HG03520 (cell line): ENCODE measurements at regions not wholly inside any gene's neighbourhood (a gene's known extent, or its start where the extent isn't known, plus 50 kb on each side); places are given as distances from the start of the nearest gene placed in this dataset.

ENCODE experiments used
- ATAC-seq: cut with Tn5 transposase; IDR thresholded peaks from one replicate; pipeline ENCODE4 v1.9.1; 2021; ENCODE audit warnings: mild to moderate bottlenecking, moderate library complexity; ENCODE audit not compliant: unreplicated experiment

DNA sequence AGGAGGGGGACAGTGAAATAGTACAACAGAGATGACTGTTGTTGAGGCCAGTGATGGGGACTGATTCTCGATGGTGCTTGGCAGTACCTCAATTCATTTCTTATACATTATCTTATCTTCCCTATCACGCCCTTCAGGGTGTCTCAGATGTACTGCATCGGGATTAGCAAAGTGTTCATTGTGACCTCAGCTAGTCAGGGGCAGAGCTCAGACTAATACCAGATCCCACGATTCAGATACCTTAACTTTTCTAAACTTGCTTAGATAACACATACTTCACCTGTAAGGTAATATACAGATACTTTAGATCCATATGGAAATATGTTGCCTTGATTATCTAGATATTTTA, 720.6 kb downstream of the EFNB2 start:
- ATAC-seq = no peak

DNA sequence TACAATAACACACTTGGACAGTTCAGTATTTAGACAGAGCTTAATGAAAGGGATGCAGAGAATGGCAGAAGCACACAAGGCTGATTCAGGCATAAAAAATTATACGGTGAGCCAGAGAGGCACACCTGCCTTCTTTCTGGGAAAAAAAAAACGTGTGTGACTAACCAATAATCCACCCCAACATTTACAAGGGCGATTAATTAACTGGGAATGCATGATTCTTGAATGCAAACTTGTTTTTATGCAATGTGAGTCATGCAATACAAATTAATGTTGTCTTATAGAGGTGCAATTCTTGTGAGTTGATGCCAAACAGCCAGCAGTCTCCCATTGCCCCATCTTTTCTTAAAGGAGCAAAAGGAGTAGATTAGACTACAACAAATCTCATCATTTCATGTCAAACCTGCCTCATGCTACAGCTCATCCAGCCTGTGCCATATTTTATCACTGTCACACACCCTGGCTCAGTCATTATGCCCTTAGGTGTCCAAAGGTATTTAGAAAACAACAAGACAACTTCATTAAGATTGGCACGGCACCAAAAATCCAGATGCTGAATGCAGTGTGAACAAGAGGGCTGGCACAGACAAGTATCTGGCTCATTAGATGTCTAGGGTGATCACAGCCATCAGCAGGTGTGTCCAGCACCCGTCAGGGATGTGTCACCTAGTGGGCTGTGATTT, 721.1 kb downstream of the EFNB2 start:
- no peak for ATAC-seq

DNA sequence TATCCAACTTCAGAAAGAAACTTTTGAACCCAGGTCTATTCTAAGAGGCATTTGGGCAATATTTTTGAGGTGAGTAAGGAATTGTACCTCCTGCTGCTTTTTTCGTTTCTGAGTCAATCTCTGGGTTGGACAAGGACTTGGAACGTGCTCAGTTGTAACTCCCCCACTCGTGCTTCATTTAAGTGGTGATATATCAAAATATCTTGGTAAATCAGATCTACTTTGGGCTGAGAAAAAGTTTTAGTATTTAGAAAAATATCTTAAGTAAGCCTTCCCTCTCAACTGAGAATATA, 728.9 kb downstream of the EFNB2 start:
- no peak for ATAC-seq

DNA sequence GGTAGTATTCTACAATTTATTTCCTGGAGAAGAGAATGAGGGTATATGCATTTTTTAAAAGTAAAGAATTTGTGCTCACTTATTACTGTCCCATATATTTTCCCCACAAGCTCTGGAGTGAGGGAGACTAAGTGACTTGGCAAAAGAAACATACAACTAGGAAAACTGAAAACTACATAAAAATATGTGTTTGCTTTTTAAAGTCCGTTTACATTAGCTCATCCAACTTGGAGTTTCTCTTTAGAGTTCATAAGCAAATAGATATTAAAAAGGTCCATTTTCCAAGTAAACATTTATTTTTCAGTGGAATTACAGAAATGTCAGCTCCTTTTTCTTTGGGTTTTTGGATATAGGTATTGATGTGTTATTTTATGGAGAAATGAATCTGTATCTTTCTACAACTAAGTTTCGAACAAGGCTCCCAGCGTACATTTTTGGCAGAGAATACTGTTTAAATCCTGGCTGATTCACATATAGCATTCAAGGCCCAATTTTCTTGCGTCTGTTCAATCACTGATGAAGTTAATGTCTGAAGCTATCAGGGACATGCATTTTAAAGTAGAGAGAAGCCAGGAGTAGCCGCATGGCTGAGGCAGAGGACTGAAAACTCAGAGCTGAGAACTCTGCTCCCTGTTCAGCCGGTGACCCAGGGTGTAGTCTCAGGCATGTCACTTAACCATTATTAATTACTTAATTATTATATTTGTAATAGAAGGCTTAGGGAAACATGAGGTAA, 729.4 kb downstream of the EFNB2 start:
- no peak for ATAC-seq

DNA sequence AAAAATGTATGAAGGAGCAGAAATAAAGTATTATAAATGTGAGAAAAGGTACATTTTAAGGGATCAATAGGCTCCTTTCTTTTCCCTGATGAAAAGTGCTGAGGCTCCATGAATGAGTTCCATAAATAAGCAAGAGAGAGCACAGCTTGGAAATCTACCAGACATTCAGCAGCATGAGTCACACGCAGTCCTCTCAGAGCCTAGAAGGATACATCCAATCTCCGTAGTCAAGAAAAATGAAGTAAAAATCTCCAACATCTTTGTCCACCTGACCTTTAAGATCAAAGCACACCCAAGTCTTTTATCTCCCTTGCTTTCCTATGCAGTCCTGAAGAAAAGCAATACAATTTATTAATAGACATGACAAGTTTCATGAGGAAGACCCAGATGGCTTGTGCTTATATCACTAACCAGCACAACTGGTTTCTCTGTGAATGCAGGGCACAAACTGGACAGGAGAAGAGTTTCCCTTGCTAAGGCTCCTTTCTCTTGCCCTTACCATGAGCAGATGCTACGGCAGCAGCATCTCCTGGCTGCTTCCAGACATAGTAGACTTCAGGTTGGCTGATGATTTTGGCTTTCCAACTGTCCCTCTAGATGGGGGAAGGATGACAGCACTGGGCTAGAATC, 730.8 kb downstream of the EFNB2 start:
- ATAC-seq = no peak

DNA sequence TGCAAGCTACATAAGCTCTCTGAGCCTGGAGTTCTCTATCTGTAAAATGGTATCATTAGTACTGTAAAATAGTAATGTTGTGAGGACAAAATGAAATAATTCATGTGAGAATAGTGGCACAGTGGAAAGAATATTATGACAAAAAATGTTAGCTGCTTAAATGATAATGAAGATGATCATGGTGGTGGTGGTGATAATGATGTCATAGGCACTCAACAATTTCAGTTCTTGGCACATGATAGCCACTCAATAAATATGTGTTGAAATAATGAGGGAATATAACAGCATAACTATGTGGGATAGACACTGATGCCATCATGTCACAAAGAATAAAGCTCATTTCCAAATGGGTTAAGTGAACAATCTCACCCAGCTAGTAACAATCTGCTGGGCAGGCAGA, 736.3 kb downstream of the EFNB2 start:
- no peak for ATAC-seq

DNA sequence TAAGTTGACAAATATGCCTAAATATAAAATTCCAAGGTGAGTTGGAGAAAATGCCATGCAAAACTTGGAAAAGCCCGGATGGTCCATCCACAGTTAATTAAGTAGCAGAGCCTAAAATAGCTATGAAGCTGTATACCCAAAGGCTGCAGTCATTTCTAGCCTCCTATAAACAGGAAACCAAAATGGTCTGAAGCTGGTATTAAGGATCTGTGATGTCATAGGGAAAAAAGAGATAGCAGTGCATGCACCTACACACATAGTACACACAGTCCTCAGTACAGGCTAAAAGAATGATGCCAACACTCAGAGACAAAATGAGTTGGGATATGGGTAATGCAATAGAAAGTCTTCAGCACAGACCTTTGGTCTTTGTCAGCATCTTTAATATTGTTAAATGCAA, 736.9 kb downstream of the EFNB2 start:
- no peak for ATAC-seq

DNA sequence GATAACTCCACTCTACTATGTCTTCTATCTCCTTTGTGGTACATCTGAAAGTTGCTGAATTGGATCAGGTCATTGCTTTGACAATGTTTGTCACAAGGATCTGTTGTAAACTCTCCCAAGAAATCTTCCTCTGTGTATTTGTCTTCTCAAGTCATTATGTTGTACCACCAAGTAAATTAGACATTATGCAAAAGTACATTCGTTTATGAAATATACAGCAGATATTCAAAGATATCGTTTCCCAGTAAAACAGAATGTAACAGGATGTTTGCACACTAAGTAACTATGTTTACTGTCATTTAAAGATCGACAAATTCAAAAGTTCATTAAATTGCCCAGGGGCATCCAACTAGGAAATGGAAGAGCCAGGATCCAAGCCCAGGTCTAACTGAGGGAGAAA, 739.4 kb downstream of the EFNB2 start:
- no peak for ATAC-seq

DNA sequence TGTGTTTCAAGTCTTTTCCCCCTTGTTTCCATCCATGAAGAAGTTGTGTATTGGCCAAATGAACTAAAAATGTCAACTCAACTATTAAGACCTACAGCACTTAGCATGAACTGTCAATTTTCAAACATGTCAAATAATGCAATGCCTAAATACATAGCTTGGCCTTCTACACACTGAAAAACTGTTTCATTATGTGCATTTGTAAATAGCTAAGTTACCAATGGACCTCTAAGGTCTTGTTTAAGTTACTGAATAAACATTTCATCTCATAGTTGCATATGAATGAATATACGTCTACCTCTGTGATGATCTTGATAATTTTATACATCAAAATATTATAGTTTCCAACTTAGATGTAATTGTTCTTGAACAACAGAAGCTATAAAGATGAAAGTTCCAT, 744.5 kb downstream of the EFNB2 start:
- ATAC-seq = no peak

DNA sequence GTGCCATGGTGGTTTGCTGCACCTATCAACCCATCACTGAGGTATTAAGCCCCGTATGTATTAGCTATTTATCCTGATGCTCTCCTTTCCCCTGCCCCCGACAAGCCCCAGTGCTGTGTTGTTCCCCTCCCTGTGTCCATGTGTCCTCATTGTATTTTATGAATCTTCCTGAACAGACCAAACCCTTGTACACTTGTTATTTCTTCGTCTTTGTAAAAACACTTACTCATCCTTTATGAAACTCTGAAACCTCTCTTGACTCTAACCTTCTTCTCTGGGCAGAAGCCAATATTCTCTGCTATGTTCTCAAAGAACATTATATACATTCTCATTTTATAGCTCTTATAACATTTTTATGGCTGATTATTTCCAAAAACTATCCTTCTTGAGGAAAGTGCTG, 746.9 kb downstream of the EFNB2 start:
- ATAC-seq = no peak

DNA sequence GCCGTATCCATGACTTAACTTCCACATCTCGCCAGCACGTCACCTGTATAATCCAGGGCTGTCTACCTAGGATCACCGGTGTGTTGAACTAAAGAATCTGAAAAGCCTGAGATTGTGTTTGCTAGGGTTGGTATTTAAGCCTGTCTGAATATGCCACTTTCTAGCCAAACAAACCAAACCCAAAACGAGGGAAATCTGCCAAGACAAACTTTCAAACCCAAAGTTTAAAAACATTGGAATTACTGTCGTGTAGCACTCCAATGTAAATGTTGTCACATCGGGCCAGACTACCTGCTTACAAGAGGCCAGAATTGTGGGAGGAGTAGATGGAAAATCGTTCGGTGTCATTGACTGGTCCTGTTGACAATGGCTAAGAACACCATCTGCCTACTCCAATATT, 747.8 kb downstream of the EFNB2 start:
- ATAC-seq = no peak

DNA sequence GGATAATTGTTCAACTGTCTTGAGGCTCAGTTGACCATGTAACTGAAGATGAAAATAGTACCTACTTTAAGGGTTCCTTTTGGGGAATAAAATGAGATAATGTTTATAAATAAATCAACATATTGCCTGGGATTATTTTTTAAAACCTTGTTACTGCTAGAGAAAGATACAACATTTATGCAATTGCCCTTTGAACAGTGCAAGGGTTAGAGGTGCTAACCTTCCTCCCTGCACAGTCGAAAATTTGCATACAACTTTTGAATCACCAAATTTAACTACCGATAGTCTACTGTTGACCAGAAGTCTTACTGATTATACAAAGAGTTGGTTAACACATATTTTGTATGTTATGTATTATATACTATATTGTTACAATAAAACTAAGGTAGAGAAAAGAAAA, 750.0 kb downstream of the EFNB2 start:
- ATAC-seq = no peak

DNA sequence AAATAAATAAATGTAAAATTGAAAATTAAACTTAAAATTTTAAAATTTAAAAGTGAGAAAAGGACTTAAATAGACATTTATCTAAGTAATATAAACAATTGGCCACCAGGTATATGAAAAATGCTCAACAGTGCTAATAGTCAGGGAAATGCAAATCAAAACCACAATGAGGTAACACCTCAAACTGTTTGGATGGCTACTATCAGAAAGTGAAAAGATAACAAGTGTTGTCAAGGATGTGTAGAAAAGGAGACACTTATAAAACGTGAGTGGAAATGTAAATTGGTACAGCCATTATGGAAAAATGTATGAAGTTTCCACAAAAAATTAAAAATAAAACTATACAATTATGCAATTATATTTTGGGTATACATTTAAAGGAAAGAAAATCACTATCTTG, 752.2 kb downstream of the EFNB2 start:
- ATAC-seq = no peak

DNA sequence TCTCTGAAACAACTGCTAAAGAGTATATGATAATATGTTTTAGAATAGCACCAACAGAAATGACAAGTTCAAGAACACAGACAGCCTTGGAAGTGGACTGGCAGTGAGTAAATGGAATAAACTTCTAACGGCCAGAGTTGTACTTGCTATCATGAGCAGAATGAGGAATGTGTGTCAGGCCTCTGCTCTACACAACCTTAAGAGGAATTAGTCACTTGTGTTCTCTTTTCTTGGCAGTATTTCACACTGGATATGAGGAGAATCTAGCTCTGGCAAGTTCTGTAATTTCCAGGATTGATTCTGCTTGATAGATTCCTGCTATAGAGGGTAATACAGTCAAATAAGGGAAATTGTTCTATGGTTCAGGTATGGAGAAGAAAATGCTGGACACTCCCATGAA, 757.3 kb downstream of the EFNB2 start:
- ATAC-seq = no peak

DNA sequence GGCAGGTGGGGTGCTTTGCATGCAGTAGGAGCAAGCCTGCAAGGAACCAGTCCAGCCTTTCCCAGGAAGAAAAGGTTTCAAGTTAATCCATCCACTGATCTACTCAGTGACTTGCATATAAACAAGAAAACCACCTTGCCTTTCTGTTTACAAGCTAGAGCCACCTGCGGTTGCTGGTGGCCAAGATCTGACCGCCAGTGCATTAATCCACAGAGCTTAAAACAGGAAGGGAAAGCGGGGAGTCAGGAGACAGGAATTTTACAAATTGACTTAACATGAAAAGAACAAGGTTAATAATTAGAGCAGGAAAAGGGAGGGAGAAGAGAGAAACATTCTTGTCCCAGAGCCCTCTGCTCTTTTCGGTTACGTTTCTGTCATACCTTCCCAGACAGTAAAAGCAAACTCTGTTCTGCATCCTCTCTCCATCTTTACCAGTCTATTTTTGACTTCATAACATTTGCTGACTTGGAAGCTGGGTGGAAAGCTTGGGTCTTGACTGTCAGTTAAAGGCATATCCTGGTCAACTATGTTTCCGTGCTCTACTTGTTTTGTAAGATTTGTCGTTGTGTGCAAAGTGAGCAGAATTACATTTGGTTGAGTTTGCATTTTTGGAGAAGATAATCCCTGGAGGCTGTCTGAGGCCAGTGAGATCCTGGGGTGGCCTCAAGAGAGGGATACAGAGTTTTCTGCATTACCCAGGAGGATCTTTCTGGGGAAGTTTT, 760.6 kb downstream of the EFNB2 start:
- ATAC-seq = no peak

DNA sequence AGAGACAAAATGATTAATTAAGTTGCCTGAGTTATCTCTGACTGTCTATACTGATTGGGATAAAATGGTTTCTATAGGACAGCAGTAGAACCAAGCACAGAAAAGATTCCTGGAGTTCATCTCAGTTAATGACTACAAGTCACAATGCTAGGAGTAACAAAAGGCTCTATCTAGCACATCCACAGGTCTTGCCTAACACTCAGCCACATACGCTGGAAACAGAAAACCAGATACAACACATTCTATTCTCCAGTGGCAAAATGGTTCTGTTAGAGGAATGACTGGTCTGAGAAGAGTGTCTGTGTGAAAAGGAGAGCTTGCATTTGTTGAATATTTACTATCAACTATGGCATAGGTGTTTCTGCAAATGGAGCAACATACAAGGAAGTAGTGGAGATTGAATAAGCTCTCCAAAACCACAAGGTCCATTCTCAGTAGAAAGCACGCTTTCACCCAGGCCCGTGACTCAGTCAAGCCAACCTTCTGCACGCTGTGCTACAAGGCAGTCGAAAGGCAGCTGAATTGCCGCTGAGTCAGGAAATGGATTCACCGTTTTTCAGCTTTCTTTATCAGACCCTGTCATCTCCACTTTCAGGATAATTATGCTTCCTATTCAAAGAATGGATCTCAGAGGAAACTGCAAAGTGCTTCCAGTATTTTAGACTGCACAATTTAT, 761.5 kb downstream of the EFNB2 start:
- ATAC-seq = no peak

DNA sequence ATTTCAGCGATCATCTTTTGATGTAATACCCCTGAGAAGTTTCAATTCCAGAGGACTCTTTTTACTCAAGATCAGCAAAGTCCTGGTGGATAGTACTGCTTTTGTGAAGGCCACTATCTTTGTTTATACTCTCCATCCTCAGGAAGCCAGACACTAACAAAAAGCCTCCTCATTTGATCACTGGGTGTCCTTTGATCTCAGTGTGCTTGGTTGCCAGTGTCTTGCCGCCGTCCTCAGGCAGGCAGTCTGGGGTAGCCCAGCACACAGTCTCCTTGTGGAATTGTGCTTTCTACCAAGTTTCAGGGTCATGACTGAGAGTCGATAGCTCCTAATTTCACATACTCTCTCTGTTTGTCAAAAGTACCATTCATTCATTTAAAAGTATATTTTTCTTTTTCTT, 762.2 kb downstream of the EFNB2 start:
- ATAC-seq = no peak

DNA sequence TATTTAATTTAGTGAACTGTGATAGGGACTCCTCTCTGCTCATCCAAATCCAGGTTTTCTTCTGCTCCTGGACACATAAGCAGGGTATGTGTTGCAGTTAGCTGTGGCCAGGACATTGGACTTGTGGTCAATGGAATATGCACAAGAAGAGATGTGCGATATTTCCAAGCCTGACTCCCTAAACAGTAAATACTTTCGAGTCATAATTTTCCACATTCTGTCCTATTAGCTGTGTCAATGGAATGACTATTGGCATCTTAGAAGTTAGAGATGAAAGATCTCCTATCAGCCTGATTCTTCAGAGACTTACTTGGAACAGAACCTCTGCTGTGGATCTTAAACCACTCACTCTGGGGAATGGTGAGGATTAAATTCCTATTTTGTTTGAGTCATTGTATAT, 771.0 kb downstream of the EFNB2 start:
- ATAC-seq = no peak

DNA sequence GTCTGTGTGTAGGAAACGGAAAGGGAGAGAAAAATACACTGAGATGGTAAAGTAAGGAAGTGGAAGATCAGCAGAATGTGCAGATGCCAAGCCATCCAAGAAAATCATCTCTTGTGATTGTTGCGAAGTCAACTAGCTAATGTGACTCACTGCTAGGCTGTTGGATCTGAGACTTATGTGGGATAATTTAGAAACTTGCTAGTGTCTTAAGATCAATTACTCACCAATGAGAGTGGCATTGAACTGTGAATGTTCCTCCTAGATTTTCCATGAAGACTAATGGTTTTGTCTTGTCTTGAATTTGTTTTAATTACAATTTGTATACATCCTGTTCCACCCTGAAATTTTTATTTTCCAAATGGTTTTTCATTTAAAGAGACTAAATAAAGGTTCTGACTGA, 771.6 kb downstream of the EFNB2 start:
- no peak for ATAC-seq

DNA sequence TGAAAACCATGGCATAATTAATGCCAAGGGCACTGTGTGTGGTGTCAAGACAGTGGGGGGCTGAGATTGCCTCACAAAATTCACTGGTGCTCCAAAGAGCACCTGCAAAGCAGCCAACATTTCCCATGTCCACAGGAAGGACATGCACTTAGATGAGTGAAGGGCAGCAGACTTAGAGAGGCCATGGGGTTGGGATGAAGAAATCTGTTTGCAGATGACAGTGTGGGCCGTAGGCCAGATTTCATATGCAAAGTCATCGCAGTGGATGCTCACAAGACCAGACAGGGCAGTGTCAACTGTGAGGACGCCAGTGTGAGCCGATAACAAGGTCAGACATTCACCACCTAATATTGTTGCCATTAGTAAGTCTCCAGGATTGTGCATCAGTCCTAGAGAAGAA, 773.4 kb downstream of the EFNB2 start:
- ATAC-seq = no peak
